K562 (cell line): ENCODE measurements at regions not wholly inside any gene's neighbourhood (a gene's known extent, or its start where the extent isn't known, plus 50 kb on each side); places are given as distances from the start of the nearest gene placed in this dataset.

ENCODE experiments used
- BRD4 ChIP-seq: fragments of 200-600 bp; sonication (generic); IDR thresholded peaks from 2 replicates; pipeline ENCODE4 v1.6.1; 2017; ENCODE audit warnings: inconsistent platforms
- CHD2 ChIP-seq: IDR thresholded peaks from 2 replicates; pipeline ENCODE4 v1.6.1; 2011; ENCODE audit warnings: low read depth, low read length
- ERF ChIP-seq: fragments of 450-650 bp; formaldehyde crosslinking; IDR thresholded peaks from 2 replicates; pipeline ENCODE4 v1.4.0; 2020; ENCODE audit warnings: mild to moderate bottlenecking, mixed read lengths
- FOXA3 ChIP-seq, 2 experiments: fragments of 450-650 bp in 1 of 2; sonication (generic) in 1 of 2; formaldehyde crosslinking; IDR thresholded peaks in 1 of 2; conservative IDR thresholded peaks in 1 of 2; 2 replicates each; pipeline versions ENCODE4 v1.4.0 to v1.8.0; 2020 to 2022; ENCODE audit warnings: mild to moderate bottlenecking in 2 of 2, missing genetic modification reagents in 1 of 2
- RFX5 ChIP-seq: IDR thresholded peaks from 2 replicates; pipeline ENCODE4 v1.6.1; 2011; ENCODE audit warnings: low read depth, mild to moderate bottlenecking, improper control_type of control experiment, low read length
- SNIP1 ChIP-seq: fragments of 450-650 bp; IDR thresholded peaks from 2 replicates; pipeline ENCODE4 v1.7.1; 2017; ENCODE audit warnings: low read depth, mild to moderate bottlenecking
- TAF1 ChIP-seq: IDR thresholded peaks from 2 replicates; pipeline ENCODE4 v1.6.1; 2011; ENCODE audit warnings: mild to moderate bottlenecking, low read length, moderate library complexity; ENCODE audit not compliant: insufficient read depth, control insufficient read depth, severe bottlenecking; ENCODE audit errors: extremely low read depth
- XRCC3 ChIP-seq: fragments of 450-650 bp; IDR thresholded peaks from 2 replicates; pipeline ENCODE4 v1.6.1; 2017; ENCODE audit warnings: mild to moderate bottlenecking, moderate library complexity
- ZNF121 ChIP-seq: sonication (generic); formaldehyde crosslinking; conservative IDR thresholded peaks from 2 replicates; pipeline ENCODE4 v1.8.0; 2022; ENCODE audit warnings: missing genetic modification reagents
- TF ChIP-seq, protein P1 (sequence below), 3 experiments: IDR thresholded peaks in 2 of 3; conservative IDR thresholded peaks in 1 of 3; 2 replicates each; pipeline ENCODE4 v1.5.1; 2011 to 2012; ENCODE audit warnings: low read length in 3 of 3, mild to moderate bottlenecking in 3 of 3, control low read depth in 2 of 3, improper control_type of control experiment in 1 of 3, inconsistent platforms in 1 of 3, low read depth in 1 of 3, mixed read lengths in 1 of 3, moderate library complexity in 1 of 3; ENCODE audit not compliant: insufficient read depth in 2 of 3
- TF ChIP-seq, protein P2 (sequence below): fragments of 450-650 bp; formaldehyde crosslinking; IDR thresholded peaks from 2 replicates; pipeline ENCODE4 v1.4.0; 2020; ENCODE audit warnings: mild to moderate bottlenecking

GRCh38 chr13:64314331-64314730 is 2898.7 kb upstream of the PCDH20 start:
- TF ChIP-seq, protein P1, sequence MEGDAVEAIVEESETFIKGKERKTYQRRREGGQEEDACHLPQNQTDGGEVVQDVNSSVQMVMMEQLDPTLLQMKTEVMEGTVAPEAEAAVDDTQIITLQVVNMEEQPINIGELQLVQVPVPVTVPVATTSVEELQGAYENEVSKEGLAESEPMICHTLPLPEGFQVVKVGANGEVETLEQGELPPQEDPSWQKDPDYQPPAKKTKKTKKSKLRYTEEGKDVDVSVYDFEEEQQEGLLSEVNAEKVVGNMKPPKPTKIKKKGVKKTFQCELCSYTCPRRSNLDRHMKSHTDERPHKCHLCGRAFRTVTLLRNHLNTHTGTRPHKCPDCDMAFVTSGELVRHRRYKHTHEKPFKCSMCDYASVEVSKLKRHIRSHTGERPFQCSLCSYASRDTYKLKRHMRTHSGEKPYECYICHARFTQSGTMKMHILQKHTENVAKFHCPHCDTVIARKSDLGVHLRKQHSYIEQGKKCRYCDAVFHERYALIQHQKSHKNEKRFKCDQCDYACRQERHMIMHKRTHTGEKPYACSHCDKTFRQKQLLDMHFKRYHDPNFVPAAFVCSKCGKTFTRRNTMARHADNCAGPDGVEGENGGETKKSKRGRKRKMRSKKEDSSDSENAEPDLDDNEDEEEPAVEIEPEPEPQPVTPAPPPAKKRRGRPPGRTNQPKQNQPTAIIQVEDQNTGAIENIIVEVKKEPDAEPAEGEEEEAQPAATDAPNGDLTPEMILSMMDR (IDR thresholded peaks at IDR 0.05 in 2 of 3, conservative IDR thresholded peaks at IDR 0.05 in 1 of 3; ENCODE audit: insufficient read depth in 2 of 3, low read depth in 1 of 3, low read length in 3 of 3), result no peak
- TF ChIP-seq ZNF121 (CRISPR knock-in tag), result no peak
- no peak for TF ChIP-seq BRD4
- TF ChIP-seq SNIP1, result no peak
- TF ChIP-seq TAF1, result no peak
- TF ChIP-seq XRCC3, result no peak
- TF ChIP-seq FOXA3 (CRISPR knock-in tag; conservative IDR thresholded peaks at IDR 0.05 in 1 of 2, IDR thresholded peaks at IDR 0.05 in 1 of 2), result no peak
- TF ChIP-seq, protein P2, sequence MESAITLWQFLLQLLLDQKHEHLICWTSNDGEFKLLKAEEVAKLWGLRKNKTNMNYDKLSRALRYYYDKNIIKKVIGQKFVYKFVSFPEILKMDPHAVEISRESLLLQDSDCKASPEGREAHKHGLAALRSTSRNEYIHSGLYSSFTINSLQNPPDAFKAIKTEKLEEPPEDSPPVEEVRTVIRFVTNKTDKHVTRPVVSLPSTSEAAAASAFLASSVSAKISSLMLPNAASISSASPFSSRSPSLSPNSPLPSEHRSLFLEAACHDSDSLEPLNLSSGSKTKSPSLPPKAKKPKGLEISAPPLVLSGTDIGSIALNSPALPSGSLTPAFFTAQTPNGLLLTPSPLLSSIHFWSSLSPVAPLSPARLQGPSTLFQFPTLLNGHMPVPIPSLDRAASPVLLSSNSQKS (CRISPR knock-in tag), result no peak
- TF ChIP-seq RFX5, result no peak
- TF ChIP-seq CHD2, result no peak
- TF ChIP-seq ERF, result no peak
